Activated naive CD8-positive, alpha-beta T cell treated with anti-CD3 and anti-CD28 coated beads, Interleukin-2, amount 10 ng/mL, durations not matched to agents 7 days and 5 days (primary cell): ENCODE measurements at regions not wholly inside any gene's neighbourhood (a gene's known extent, or its start where the extent isn't known, plus 50 kb on each side); places are given as distances from the start of the nearest gene placed in this dataset.
"Not testable (repeated sequence)": the region's sequence is repeated elsewhere in the genome, so short reads cannot be mapped to it uniquely, and the experiment has no call there.

Source experiments
- ATAC-seq: fragments of 150-1000 bp; cut with Tn5 transposase; one replicate; pipeline ENCODE4 v1.10.0; 2021; ENCODE audit warnings: low read depth, moderate library complexity
- POLR2A ChIA-PET: fragments of 350-600 bp; sonication (Branson Sonifier 250); formaldehyde crosslinking; loops from one replicate; lab custom pipeline; 2021; ENCODE audit warnings: antibody characterized with exemption; lab: Charles Lee
- DNase-seq: peaks from one replicate; pipeline ENCODE4 v3.0.0; 2021
- H3K27ac Mint-ChIP-seq: one replicate; pipeline ENCODE4 v1.8.0; 2022; ENCODE audit warnings: mild to moderate bottlenecking, mixed read lengths
- H3K27me3 Mint-ChIP-seq: one replicate; pipeline ENCODE4 v1.8.0; 2022; ENCODE audit warnings: mild to moderate bottlenecking, moderate library complexity, mixed read lengths
- H3K36me3 Mint-ChIP-seq: one replicate; pipeline ENCODE4 v1.8.0; 2021; ENCODE audit warnings: mild to moderate bottlenecking, mixed read lengths
- H3K4me1 Mint-ChIP-seq: one replicate; pipeline ENCODE4 v1.8.0; 2021; ENCODE audit warnings: mixed read lengths
- H3K4me3 Mint-ChIP-seq: one replicate; pipeline ENCODE4 v1.8.0; 2022; ENCODE audit warnings: mild to moderate bottlenecking, moderate library complexity, mixed read lengths
- H3K9me3 Mint-ChIP-seq: one replicate; pipeline ENCODE4 v1.8.0; 2021; ENCODE audit warnings: mixed read lengths

- H3K4me1 Mint-ChIP-seq = no peaks in the 10 kb centered on the region
- no peak for ATAC-seq
- H3K27me3 Mint-ChIP-seq = no peaks in the 10 kb centered on the region
- peaks cover 9% of the 10 kb centered on the region for H3K9me3 Mint-ChIP-seq
- POLR2A ChIA-PET = no interaction called here
- no peak for DNase-seq
- H3K4me3 Mint-ChIP-seq = no peak overlapping the region
- no peaks in the 10 kb centered on the region for H3K36me3 Mint-ChIP-seq
- H3K27ac Mint-ChIP-seq = no peak overlapping the region
Measured at GRCh38 chr7:54355842-54356241, 186.3 kb upstream of the VSTM2A start.

GRCh38 chr7:54360075-54360840, 181.9 kb upstream of the VSTM2A start:
- peaks cover 5% of the 10 kb centered on the region for H3K9me3 Mint-ChIP-seq
- H3K4me1 Mint-ChIP-seq = no peaks in the 10 kb centered on the region
- H3K4me3 Mint-ChIP-seq = no peak overlapping the region
- no peak for ATAC-seq
- no peaks in the 10 kb centered on the region for H3K27me3 Mint-ChIP-seq
- POLR2A ChIA-PET = no interaction called here
- no peaks in the 10 kb centered on the region for H3K36me3 Mint-ChIP-seq
- H3K27ac Mint-ChIP-seq = no peak overlapping the region
- no peak for DNase-seq

- Mint-ChIP-seq H3K9me3 (peaks cover 4% of the 10 kb centered on the region), H3K4me3 (no peak overlapping the region), H3K27me3 (no peaks in the 10 kb centered on the region), H3K27ac (no peak overlapping the region), H3K36me3 (no peaks in the 10 kb centered on the region), H3K4me1 (no peaks in the 10 kb centered on the region)
- DNase-seq = no peak
- POLR2A ChIA-PET = no interaction called here
- no peak for ATAC-seq
Measured at GRCh38 chr7:54390565-54390964, 151.6 kb upstream of the VSTM2A start.

- DNase-seq (no peak), ATAC-seq (no peak)
- Mint-ChIP-seq H3K4me3 (no peak overlapping the region), H3K4me1 (no peaks in the 10 kb centered on the region), H3K36me3 (no peaks in the 10 kb centered on the region), H3K27me3 (no peaks in the 10 kb centered on the region), H3K27ac (no peak overlapping the region), H3K9me3 (peaks cover 2% of the 10 kb centered on the region)
- POLR2A ChIA-PET = no interaction called here
Measured at GRCh38 chr7:54392935-54393334, 149.2 kb upstream of the VSTM2A start.

GRCh38 chr7:54394834-54395233, 147.3 kb upstream of the VSTM2A start:
- DNase-seq (no peak), ATAC-seq (peak; percentile 47)
- Mint-ChIP-seq H3K36me3 (no peaks in the 10 kb centered on the region), H3K27ac (no peak overlapping the region), H3K27me3 (no peaks in the 10 kb centered on the region), H3K4me3 (no peak overlapping the region), H3K9me3 (peaks cover 2% of the 10 kb centered on the region), H3K4me1 (no peaks in the 10 kb centered on the region)
- POLR2A ChIA-PET = no interaction called here

GRCh38 chr7:54397836-54398612, 144.2 kb upstream of the VSTM2A start:
- peaks cover 2% of the 10 kb centered on the region for H3K9me3 Mint-ChIP-seq
- no peak overlapping the region for H3K27ac Mint-ChIP-seq
- no peak overlapping the region for H3K4me3 Mint-ChIP-seq
- H3K36me3 Mint-ChIP-seq = no peaks in the 10 kb centered on the region
- ATAC-seq (peak; percentile 60), DNase-seq (no peak)
- no peaks in the 10 kb centered on the region for H3K27me3 Mint-ChIP-seq
- POLR2A ChIA-PET = no interaction called here
- H3K4me1 Mint-ChIP-seq = no peaks in the 10 kb centered on the region

- Mint-ChIP-seq H3K27me3 (no peaks in the 10 kb centered on the region), H3K4me1 (no peaks in the 10 kb centered on the region), H3K36me3 (no peaks in the 10 kb centered on the region), H3K27ac (no peak overlapping the region), H3K4me3 (no peak overlapping the region), H3K9me3 (peaks cover 3% of the 10 kb centered on the region)
- ATAC-seq (no peak), DNase-seq (no peak)
- POLR2A ChIA-PET = no interaction called here
Measured at GRCh38 chr7:54398863-54399262, 143.3 kb upstream of the VSTM2A start.

- peaks cover 10% of the 10 kb centered on the region for H3K9me3 Mint-ChIP-seq
- H3K4me3 Mint-ChIP-seq = no peak overlapping the region
Measured at GRCh38 chr7:54409917-54410316, 132.3 kb upstream of the VSTM2A start.

GRCh38 chr7:54416678-54417077, 125.5 kb upstream of the VSTM2A start:
- POLR2A ChIA-PET = no interaction called here
- H3K27ac Mint-ChIP-seq = no peak overlapping the region
- H3K4me3 Mint-ChIP-seq = no peak overlapping the region
- H3K36me3 Mint-ChIP-seq = no peaks in the 10 kb centered on the region
- no peaks in the 10 kb centered on the region for H3K4me1 Mint-ChIP-seq
- H3K9me3 Mint-ChIP-seq = peaks cover 3% of the 10 kb centered on the region
- no peaks in the 10 kb centered on the region for H3K27me3 Mint-ChIP-seq
- ATAC-seq (no peak), DNase-seq (no peak)

More at GRCh38 chr7:54409917-54410316, 132.3 kb upstream of the VSTM2A start:
- no peak for DNase-seq
- Mint-ChIP-seq H3K27me3 (no peaks in the 10 kb centered on the region), H3K27ac (no peak overlapping the region), H3K36me3 (no peaks in the 10 kb centered on the region), H3K4me1 (no peaks in the 10 kb centered on the region)
- ATAC-seq = no peak
- POLR2A ChIA-PET = no interaction called here

GRCh38 chr7:54419209-54419608, 123.0 kb upstream of the VSTM2A start:
- no peak for DNase-seq
- H3K4me1 Mint-ChIP-seq = no peaks in the 10 kb centered on the region
- POLR2A ChIA-PET = no interaction called here
- H3K27ac Mint-ChIP-seq = no peak overlapping the region
- H3K27me3 Mint-ChIP-seq = no peaks in the 10 kb centered on the region
- H3K9me3 Mint-ChIP-seq = peaks cover 3% of the 10 kb centered on the region
- ATAC-seq = no peak
- no peaks in the 10 kb centered on the region for H3K36me3 Mint-ChIP-seq
- no peak overlapping the region for H3K4me3 Mint-ChIP-seq

GRCh38 chr7:54426406-54426805, 115.8 kb upstream of the VSTM2A start:
- H3K9me3 Mint-ChIP-seq = peaks cover 7% of the 10 kb centered on the region
- no peaks in the 10 kb centered on the region for H3K27me3 Mint-ChIP-seq
- no peak overlapping the region for H3K27ac Mint-ChIP-seq
- DNase-seq (no peak), ATAC-seq (no peak)
- no peaks in the 10 kb centered on the region for H3K36me3 Mint-ChIP-seq
- POLR2A ChIA-PET = no interaction called here
- H3K4me1 Mint-ChIP-seq = no peaks in the 10 kb centered on the region
- no peak overlapping the region for H3K4me3 Mint-ChIP-seq

- POLR2A ChIA-PET = no interaction called here
- peaks cover 6% of the 10 kb centered on the region for H3K9me3 Mint-ChIP-seq
- no peaks in the 10 kb centered on the region for H3K27me3 Mint-ChIP-seq
- H3K27ac Mint-ChIP-seq = no peak overlapping the region
- ATAC-seq = no peak
- H3K4me1 Mint-ChIP-seq = no peaks in the 10 kb centered on the region
- no peak overlapping the region for H3K4me3 Mint-ChIP-seq
- no peaks in the 10 kb centered on the region for H3K36me3 Mint-ChIP-seq
- DNase-seq = no peak
Measured at GRCh38 chr7:54429111-54429510, 113.1 kb upstream of the VSTM2A start.

- Mint-ChIP-seq H3K4me3 (no peak overlapping the region), H3K27ac (no peak overlapping the region), H3K36me3 (no peaks in the 10 kb centered on the region), H3K9me3 (peaks cover 7% of the 10 kb centered on the region), H3K4me1 (no peaks in the 10 kb centered on the region), H3K27me3 (no peaks in the 10 kb centered on the region)
- no peak for ATAC-seq
- POLR2A ChIA-PET = no interaction called here
- DNase-seq = no peak
Measured at GRCh38 chr7:54439391-54439790, 102.8 kb upstream of the VSTM2A start.

- POLR2A ChIA-PET, H3K27ac Mint-ChIP-seq, ATAC-seq, H3K4me1 Mint-ChIP-seq, DNase-seq, H3K27me3 Mint-ChIP-seq, H3K4me3 Mint-ChIP-seq, H3K36me3 Mint-ChIP-seq, H3K9me3 Mint-ChIP-seq: not testable (repeated sequence)
Measured at GRCh38 chr7:54444046-54444686, 98.0 kb upstream of the VSTM2A start.
